Thyroid gland (tissue), 4 donors: ENCODE measurements at regions not wholly inside any gene's neighbourhood (a gene's known extent, or its start where the extent isn't known, plus 50 kb on each side); places are given as distances from the start of the nearest gene placed in this dataset.

Source experiments
- POLR2A ChIP-seq, 2 donors: fragments of 450-650 bp; IDR thresholded peaks; one replicate each; pipeline ENCODE4 v1.6.1; 2017; ENCODE audit warnings: antibody characterized with exemption in 2 of 2, mild to moderate bottlenecking in 2 of 2, moderate library complexity in 1 of 2
- TF ChIP-seq, protein P1 (sequence below), 6 experiments: fragments of 200-600 bp in 3 of 6; fragments of 450-650 bp in 3 of 6; sonication (generic) in 3 of 6; IDR thresholded peaks; one replicate each; pipeline ENCODE4 v1.5.1; 2016 to 2019; ENCODE audit warnings: antibody characterized with exemption in 6 of 6, mild to moderate bottlenecking in 2 of 6, inconsistent platforms in 1 of 6, moderate library complexity in 1 of 6

GRCh38 chr12:84247931-84248330, 664.7 kb downstream of the SLC6A15 start:
- TF ChIP-seq, protein P1, sequence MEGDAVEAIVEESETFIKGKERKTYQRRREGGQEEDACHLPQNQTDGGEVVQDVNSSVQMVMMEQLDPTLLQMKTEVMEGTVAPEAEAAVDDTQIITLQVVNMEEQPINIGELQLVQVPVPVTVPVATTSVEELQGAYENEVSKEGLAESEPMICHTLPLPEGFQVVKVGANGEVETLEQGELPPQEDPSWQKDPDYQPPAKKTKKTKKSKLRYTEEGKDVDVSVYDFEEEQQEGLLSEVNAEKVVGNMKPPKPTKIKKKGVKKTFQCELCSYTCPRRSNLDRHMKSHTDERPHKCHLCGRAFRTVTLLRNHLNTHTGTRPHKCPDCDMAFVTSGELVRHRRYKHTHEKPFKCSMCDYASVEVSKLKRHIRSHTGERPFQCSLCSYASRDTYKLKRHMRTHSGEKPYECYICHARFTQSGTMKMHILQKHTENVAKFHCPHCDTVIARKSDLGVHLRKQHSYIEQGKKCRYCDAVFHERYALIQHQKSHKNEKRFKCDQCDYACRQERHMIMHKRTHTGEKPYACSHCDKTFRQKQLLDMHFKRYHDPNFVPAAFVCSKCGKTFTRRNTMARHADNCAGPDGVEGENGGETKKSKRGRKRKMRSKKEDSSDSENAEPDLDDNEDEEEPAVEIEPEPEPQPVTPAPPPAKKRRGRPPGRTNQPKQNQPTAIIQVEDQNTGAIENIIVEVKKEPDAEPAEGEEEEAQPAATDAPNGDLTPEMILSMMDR (IDR thresholded peaks at IDR 0.05) = no peak
- no peak for TF ChIP-seq POLR2A (IDR thresholded peaks at IDR 0.05)
